SKM-1 (cell line): ENCODE measurements at regions not wholly inside any gene's neighbourhood (a gene's known extent, or its start where the extent isn't known, plus 50 kb on each side); places are given as distances from the start of the nearest gene placed in this dataset.

Experiments used
- DNase-seq: peaks from one replicate; lab custom pipeline; 2025; ENCODE audit not compliant: unreplicated experiment; lab: John Stamatoyannopoulos, UW

- DNase-seq = no peak
These were observed 685.6 kb downstream of the AMY1C start for GRCh38 chr1:104435255-104435654.

- DNase-seq = no peak
These were observed 690.3 kb downstream of the AMY1C start for GRCh38 chr1:104440011-104440410.

DNA sequence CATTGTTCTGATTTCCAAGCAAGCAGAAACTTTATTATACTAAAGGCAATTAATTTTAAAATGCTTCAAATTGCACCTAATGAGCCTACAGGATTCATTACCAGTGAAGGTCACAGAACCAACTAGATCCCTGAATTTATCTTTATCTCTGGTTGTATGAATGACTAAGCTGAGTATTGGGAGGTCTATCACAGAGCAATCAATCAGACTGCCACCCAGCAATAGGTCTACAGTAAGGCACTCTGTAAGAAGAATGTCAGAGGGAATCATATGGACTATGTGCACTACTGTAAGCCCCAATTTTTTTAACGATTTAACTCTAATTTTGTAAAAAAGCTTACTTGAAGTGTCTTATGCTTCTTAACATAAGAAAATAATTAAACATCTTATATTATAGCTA lies 707.0 kb downstream of the AMY1C start:
- no peak for DNase-seq

GRCh38 chr1:104459886-104460285 lies 710.2 kb downstream of the AMY1C start:
- DNase-seq = no peak

DNA sequence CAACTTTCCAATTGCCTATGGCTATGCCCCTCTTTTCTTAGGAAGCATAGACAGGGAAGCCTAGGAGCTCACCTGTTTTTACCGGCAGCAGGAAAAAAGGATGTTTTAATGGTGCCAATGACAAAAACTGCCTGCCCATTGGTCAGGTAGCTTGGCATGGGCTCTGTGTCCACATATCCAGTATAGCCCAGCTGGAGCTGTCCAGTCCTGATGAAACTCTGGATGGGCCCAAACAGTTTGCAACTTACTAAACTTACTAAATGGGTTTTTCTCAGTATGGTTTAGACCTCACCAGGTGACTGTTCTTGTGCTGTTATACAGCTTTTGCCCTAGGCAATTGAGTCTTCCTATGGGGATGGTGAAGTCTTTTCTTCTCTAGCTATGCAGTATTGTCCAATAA lies 711.2 kb downstream of the AMY1C start:
- no peak for DNase-seq

DNA sequence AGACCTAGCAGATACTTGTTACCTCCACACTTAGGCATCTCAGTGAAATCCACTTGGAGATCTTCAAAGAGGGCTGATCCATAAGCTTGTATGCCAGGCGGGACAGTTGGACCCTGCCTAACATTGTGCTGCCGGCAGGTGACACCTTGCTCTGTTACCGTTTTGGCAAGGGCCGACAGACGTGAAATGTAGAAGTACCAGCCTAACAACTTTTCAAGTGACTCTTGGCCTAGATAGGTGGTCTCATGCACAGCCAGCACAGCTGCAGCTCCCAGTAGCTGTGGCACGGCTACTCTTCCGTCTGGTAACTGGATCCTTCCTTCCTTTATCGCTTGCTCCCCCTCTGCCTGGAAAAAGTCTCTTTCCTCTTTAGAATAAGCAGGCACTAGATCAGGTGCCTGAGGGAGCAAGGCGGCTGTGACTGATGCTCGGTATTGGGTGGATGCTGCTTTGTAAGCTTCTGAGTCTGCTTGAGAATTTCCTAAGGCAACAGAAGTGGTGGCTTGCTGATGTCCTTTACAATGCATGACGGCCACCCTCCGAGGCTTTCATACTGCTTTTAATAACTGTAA lies 713.5 kb downstream of the AMY1C start:
- DNase-seq = no peak

- DNase-seq = no peak
These were observed 716.4 kb downstream of the AMY1C start for GRCh38 chr1:104466068-104466467.

DNA sequence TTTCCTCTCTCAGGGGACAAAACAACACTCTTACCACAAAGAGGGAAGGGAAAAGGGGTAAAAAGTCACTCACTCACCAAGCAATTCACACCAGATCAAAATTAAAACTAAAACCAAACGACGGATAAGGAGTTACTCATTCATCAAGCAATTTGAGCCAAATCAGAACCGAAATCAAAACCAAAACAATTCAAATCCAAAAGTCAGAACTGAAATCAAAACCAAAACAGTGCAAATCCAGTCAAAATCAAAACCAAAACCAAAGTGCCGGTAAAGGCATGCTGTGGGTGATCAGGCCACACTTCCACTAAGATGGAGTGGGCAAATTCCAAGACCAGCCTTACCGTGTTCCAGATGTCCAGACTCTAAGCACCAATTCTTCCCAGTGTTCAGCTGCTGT lies 717.9 kb downstream of the AMY1C start:
- no peak for DNase-seq

DNA sequence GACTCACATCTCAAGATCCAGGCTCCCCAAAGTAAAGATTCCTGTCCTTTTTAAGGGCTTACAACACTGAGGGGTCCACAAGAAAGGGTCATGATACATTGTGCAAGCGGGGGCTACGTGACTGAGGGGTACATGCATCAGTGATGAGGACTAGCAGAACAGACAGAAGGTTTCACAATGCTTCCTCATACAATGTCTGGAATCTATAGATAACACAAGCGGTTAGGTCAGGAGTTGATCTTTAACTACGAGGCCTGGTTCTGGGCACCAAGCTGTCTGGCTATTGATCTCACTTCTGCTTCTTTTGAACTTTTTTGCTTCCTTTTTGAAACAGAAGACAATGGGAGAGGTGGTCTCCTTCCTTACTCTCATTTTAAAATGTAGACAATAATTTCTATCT lies 718.6 kb downstream of the AMY1C start:
- no peak for DNase-seq

DNA sequence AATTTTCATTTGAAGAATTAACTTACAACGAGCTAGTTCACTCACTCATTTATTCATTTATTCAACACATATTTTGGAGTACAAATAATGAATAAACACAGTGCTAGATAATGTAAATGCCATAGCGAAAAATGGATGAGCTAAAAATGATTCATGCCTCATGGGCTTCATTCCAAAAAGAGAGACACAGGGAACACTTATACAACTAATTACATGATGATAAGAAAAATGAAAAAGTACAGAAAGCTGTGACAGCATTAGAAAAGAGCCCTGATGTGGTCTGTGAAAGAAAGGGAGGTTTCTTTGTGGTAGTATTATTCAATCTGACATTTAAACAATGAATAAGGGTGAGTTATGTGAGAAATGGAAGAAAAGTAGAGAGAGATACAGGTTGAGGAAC lies 726.4 kb downstream of the AMY1C start:
- no peak for DNase-seq

- DNase-seq = no peak
These were observed 738.8 kb downstream of the AMY1C start for GRCh38 chr1:104488296-104489015.

GRCh38 chr1:104526158-104526795 lies 776.6 kb downstream of the AMY1C start:
- no peak for DNase-seq

DNA sequence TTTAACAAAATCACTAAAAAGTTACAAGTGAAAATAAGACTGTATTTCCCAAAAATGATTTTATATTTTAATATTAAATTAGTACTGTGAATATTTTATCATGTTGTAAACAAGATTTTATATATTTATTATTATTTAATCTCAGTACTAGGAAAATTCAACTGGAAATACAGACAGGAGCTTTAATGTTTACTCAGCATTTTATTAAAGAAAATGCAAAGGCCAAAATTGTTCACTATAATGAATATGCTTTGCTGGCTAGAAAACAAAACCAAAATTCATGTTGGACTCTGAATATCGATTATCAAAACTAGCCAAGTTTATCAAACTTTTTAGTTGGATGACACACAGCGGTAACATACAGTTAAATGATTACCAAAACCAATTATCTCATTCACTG lies 782.3 kb downstream of the AMY1C start:
- DNase-seq = no peak

- DNase-seq = no peak
These were observed 824.9 kb downstream of the AMY1C start for GRCh38 chr1:104574620-104575019.

DNA sequence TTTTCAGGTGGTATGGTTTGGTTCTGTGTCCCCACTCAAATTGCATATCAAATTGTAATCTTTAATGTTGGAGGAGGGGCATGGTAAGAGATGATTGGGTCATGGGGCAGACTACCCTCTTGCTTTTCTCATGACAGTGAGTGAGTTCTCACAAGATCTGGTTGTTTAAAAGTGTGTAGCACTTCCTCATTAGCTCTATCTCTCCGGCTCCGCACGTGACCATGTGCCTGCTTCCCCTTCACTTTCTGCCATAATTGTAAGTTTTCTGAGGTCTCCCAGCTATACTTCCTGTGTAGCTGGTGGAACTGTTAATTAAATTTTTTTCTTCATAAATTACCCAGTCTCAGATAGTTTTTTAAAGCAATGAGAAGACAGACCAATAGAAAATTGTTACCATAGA lies 843.2 kb downstream of the AMY1C start:
- no peak for DNase-seq

GRCh38 chr1:104593413-104594187 lies 843.9 kb downstream of the AMY1C start:
- DNase-seq = no peak

DNA sequence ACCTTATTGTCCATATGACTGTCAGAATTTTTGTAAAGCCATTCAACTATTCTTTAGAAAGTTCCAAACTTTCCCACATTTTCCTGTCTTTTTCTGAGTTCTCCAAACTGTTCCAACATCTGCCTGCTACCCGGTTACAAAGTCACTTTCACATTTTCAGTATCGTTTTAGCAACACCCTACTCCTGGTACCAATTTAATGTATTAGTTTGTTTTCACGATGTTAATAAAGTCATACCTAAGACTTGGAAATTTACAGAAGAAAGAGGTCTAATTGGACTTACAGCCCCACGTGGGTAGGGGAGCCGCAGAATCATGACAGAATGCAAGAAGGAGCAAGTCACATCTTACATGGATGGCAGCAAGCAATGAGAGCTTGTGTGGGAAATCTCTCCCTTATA lies 867.8 kb downstream of the AMY1C start:
- no peak for DNase-seq

- DNase-seq = no peak
These were observed 871.5 kb downstream of the AMY1C start for GRCh38 chr1:104621221-104621620.

DNA sequence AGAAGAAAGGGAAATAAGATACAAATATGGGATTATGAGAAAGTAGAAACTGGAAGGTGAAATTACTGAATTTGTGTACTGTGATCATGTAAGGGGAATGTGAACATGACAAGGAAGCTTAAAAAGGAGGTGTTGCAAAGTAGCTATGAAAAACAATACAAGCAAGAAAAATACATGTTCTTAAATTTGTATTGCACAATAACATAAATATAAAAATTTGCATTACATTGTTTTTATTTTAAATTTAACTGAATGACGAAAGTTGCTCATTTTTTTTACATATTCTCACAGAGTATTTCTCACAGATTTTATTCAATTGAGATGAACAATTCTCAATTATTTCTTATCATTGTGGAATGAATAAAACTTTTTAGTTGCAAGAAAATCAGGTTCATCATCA lies 874.8 kb downstream of the AMY1C start:
- DNase-seq = no peak

DNA sequence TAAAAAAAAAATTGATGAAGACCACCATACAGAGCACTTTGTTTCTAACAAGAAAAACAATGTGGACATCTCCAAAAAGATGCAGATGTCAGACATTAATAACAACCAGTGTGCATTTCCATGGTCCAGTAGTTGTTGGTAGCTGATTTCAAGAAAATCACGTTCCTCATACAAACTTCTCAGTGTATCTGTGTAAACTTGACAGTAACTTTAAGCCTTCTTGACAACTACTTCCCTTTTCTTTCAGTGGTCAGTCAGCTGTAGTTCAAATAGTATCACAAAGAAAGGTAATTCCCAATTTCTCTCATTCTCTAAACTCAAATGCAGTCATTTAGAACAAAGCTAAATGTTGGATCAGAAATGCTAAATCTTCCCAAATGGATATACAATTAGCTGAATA lies 879.9 kb downstream of the AMY1C start:
- DNase-seq = no peak

- no peak for DNase-seq
These were observed 881.0 kb downstream of the AMY1C start for GRCh38 chr1:104630567-104631149.
